NCI-H1930 (cell line): ENCODE measurements at regions not wholly inside any gene's neighbourhood (a gene's known extent, or its start where the extent isn't known, plus 50 kb on each side); places are given as distances from the start of the nearest gene placed in this dataset.

Source experiments
- DNase-seq, 2 experiments: peaks; one replicate each; lab custom pipeline; 2025; lab: John Stamatoyannopoulos, UW

DNA sequence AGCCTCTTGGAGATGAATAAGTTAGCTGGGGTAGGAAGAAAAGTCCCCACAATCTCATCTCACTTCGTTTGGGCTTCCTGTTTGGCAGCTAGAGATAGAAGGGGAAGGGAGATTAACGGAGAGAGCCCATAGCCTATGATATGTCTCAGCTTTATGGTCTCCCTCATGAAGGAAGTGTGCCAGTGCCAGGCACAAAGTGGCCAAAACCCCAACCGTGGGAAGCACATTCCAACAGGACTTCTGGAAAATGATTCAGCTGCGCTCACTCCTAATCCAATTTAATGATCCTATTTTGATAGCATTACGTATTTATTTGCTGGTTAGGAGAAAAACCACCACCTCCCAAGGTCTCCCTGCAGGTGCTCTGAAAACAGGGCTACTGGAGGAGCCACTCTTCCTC is 303.1 kb upstream of the CLINT1 start:
- DNase-seq = no peak

DNA sequence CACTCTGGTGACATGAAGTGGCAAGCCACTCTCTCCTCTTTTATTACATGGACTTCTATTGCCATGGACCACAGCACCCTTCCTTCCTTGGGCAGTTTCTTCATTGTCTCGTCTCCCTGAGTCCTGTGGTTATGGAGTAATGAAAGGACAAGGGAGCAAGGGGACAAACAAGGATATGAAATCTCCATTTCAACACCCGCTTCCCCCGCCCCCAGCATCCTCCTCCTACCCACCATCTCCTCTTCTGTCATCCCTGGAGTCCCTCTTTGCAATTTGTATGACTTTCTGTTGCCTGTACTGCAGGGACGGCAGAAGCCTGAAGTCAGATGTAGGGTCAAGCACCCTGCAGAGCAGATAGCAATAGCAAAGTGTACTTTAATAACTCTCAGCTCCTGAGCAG is 300.7 kb upstream of the CLINT1 start:
- no peak for DNase-seq

DNA sequence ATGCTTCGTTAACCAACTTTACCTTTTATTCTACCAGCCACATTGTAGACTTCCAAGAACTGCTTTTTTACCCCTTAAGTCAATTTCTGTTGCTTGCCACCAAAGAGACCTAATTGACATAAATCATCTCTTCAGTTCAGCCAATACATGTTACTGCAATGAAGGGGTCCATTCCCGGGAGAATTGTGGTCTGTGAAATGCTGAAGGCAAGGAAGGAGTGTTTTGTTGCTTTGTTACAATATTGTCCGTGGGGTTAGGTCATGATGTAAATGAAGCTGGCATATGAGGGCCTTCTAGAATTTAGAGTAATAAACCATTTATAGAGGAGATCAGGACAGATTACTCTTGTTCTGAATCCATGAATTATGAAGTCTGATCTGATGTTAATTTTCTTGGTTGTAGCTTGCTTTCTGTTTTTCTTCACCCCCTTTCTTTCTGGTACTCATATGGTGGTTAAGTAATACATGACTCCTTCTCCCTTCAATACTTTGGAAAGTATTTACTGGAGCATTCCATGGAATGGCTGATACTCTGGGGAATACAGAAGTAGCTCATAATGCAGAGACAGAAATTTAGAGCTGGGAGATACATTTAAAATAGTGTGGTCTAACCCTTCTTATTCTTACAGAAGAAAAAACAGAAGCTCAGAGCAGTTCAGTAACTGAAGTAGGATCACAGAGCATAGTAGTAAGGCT is 297.0 kb upstream of the CLINT1 start:
- DNase-seq = no peak

DNA sequence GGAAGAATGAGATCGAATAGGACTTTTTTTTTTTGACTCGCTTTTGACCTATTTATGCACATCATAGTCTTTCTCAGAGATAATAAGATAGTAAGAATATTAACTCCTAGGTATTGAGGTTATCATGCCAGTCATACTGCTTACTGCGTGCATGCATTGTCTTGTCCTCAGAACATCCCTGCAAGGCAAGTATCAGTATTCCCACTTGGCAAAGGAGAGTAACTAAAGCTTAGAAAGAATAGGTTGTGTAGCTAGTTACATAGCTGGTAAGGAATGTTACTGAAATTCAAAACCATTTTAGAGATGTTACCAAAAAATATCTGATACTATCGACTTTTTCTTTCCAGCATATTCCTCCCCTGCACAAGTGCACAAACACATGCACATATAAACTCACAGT is 296.1 kb upstream of the CLINT1 start:
- no peak for DNase-seq

GRCh38 chr5:158154226-158155005 is 295.5 kb upstream of the CLINT1 start:
- no peak for DNase-seq

GRCh38 chr5:158153508-158153907 is 294.6 kb upstream of the CLINT1 start:
- DNase-seq = no peak

DNA sequence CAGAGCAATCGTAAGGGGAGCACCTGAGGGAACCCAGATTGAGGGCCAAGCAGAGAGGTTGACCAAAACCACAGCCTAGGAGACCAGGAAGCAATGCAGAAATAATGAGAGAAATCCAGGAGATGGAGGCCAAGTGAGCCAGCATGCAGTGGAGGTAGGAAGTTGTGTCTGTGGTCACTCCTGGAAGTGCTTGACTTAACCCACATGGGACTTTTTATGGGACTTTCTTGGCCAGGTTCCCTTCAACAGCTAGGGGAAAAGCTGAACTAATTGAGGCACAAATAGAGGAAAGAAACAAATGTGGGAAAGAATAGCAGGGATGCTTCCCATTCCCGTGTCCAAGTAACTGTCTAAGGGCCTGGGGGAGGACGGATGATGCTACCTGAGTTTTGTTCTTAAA is 293.2 kb upstream of the CLINT1 start:
- no peak for DNase-seq

GRCh38 chr5:158147227-158147626 is 288.3 kb upstream of the CLINT1 start:
- no peak for DNase-seq

GRCh38 chr5:158145827-158146226 is 286.9 kb upstream of the CLINT1 start:
- no peak for DNase-seq

DNA sequence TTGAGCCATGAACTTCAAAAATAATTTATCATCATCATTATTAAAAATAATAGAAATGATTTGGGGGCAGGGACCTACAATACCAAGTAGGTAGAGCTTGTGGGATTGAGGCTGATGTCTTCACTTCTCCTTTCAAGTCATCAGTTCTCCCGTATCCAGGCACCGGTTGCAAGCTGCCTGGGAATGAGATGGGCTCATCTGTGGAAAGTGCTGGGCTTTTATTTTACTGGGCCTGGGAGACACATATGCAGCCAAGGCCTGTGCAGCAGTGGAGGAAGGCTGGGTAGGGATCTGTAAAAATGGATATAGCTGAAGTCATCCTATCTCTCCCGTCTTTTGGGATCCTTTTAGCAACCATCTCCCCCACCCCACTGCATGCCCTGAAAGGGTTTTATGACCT is 284.1 kb upstream of the CLINT1 start:
- DNase-seq = no peak

DNA sequence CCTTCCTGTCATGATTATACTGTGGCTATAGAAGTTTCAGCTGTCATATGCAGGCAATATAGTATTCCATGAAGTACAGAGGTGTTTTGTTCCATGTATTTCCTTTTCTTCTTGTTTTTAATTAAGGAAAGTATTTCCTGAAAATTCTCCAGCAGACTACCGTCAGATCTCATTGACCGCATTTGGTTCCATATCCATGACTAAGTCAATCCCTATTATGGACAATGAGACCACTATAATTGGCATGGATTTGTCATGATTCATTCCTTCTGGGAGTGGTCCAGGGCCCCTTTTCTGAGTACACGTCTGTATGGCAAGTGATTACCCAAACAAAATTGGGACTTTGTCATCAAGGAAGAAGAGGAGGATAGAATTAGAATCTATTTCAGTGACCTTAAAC is 283.2 kb upstream of the CLINT1 start:
- no peak for DNase-seq

GRCh38 chr5:158140120-158140731 is 281.3 kb upstream of the CLINT1 start:
- no peak for DNase-seq

DNA sequence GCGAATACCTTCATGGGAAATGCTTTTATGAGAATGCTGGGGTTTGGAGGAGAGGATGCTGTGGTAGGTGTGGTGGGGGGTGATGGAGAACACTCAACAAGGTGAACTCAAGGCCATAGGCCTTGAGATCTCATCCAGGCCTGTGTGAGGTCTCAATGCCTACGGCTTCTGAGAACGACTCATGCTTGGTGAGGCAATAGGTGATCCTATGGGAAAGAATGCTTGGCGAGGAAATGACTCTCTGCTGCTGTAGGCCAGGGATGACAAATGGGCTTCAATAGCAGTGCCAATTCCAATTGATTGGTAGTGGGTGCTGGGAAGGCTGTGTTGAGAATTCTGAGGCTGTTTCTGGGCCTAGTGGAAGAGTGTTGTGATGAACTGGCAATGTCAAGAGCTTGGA is 280.2 kb upstream of the CLINT1 start:
- no peak for DNase-seq

GRCh38 chr5:158135682-158136179 is 276.8 kb upstream of the CLINT1 start:
- peak; percentile 80 to 85 for DNase-seq

DNA sequence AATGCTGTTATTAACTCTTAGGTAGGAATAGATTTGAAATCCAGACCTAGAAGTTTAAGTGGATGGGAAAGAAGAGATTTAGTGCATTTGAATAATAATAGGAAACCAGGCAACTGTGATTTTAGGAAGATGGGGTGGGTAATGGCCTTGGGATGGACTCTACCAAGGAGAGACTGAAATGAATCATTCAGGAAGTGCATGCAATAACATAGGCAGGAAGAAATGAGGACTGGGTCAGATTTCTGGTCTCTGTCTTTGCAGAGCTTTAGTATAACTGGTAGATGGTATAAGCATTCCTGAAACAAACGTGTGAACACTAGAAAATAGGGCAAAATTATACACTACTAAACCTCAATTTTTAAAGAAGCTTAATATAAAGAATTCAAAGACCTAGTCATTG is 274.4 kb upstream of the CLINT1 start:
- DNase-seq = no peak

DNA sequence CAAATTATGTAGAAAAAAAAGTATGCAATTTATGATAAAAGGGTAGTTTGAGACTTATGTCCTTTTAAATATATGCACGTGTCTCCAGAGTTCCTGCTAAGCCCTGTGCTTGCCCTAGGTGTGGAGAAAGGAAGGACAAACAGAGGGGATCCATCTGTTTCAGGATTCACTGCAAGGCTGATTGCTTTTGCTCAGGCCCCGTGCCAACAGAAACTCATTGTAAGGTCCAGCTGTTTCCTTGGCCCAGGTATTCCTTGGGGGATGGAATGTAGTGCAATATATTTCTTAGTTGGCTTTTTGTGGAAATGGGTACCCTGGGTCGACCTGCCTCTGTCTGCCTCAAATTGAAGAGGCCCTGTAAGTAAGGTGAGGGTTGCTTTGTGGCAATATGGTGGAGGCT is 268.6 kb upstream of the CLINT1 start:
- DNase-seq = no peak

GRCh38 chr5:158126442-158127405 is 267.8 kb upstream of the CLINT1 start:
- no peak for DNase-seq

- DNase-seq = no peak
These were observed 265.8 kb upstream of the CLINT1 start for GRCh38 chr5:158124606-158125316.

GRCh38 chr5:158123595-158123994 is 264.6 kb upstream of the CLINT1 start:
- no peak for DNase-seq

- DNase-seq = no peak
These were observed 262.7 kb upstream of the CLINT1 start for GRCh38 chr5:158121678-158122077.

GRCh38 chr5:158120760-158121159 is 261.8 kb upstream of the CLINT1 start:
- no peak for DNase-seq
